Thyroid gland (tissue), 4 donors: ENCODE measurements at regions not wholly inside any gene's neighbourhood (a gene's known extent, or its start where the extent isn't known, plus 50 kb on each side); places are given as distances from the start of the nearest gene placed in this dataset.
"Not testable (repeated sequence)": the region's sequence is repeated elsewhere in the genome, so short reads cannot be mapped to it uniquely, and the experiment has no call there.

Experiments
- POLR2A ChIP-seq, 2 donors: fragments of 450-650 bp; IDR thresholded peaks; one replicate each; pipeline ENCODE4 v1.6.1; 2017; ENCODE audit warnings: antibody characterized with exemption in 2 of 2, mild to moderate bottlenecking in 2 of 2, moderate library complexity in 1 of 2
- TF ChIP-seq, protein P1 (sequence below), 6 experiments: fragments of 200-600 bp in 3 of 6; fragments of 450-650 bp in 3 of 6; sonication (generic) in 3 of 6; IDR thresholded peaks; one replicate each; pipeline ENCODE4 v1.5.1; 2016 to 2019; ENCODE audit warnings: antibody characterized with exemption in 6 of 6, mild to moderate bottlenecking in 2 of 6, inconsistent platforms in 1 of 6, moderate library complexity in 1 of 6

DNA sequence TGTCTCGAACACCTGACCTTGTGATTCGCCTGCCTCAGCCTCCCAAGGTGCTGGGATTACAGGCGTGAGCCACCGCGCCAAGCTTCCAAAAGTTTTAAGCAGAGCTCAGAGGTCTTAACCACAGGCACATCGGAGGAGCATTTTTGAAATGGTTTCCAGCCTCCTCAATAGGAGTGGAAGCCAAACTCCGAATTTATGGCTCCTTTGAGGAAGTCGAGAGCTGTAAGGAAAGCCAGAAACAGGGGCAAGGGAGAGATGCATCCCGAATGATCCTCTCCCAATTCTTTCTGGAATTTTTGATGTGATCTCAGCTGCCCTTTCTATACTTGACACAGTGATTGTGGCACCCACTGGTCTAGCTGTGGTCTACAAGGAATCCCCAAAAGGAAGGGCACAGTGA lies 313.6 kb upstream of the FRG2C start:
- TF ChIP-seq, protein P1, sequence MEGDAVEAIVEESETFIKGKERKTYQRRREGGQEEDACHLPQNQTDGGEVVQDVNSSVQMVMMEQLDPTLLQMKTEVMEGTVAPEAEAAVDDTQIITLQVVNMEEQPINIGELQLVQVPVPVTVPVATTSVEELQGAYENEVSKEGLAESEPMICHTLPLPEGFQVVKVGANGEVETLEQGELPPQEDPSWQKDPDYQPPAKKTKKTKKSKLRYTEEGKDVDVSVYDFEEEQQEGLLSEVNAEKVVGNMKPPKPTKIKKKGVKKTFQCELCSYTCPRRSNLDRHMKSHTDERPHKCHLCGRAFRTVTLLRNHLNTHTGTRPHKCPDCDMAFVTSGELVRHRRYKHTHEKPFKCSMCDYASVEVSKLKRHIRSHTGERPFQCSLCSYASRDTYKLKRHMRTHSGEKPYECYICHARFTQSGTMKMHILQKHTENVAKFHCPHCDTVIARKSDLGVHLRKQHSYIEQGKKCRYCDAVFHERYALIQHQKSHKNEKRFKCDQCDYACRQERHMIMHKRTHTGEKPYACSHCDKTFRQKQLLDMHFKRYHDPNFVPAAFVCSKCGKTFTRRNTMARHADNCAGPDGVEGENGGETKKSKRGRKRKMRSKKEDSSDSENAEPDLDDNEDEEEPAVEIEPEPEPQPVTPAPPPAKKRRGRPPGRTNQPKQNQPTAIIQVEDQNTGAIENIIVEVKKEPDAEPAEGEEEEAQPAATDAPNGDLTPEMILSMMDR (IDR thresholded peaks at IDR 0.05): not testable (repeated sequence)
- TF ChIP-seq POLR2A (IDR thresholded peaks at IDR 0.05): not testable (repeated sequence)
